ENCODE measurements at regions not wholly inside any gene's neighbourhood (a gene's known extent, or its start where the extent isn't known, plus 50 kb on each side); places are given as distances from the start of the nearest gene placed in this dataset.

DNA sequence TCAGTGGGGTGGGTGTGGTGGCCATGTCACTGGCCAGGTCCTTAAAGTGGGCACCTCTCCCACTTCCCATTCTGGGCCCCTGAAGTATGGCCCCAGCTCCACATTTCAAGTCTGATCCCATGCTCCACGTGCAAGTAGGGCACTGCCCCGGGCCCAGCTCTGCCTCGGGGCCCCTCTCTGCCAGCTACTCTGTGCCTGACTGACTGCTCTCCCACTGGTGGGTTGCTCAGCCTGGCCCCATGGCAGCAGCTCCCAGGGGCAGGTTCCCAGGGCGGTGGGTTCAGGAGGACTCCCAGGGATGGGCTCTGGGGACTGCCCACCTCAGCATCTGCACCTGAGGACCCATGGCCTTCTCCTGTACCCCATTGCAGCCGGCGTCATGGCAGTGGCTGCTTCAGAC is 110.2 kb upstream of the FAM180A start:
- no peak for TF ChIP-seq CTCF (IDR thresholded peaks at IDR 0.05)
- no peak for TF ChIP-seq POLR2A (IDR thresholded peaks at IDR 0.05)

Data from breast epithelium (tissue), 3 donors.